ENCODE measurements at regions not wholly inside any gene's neighbourhood (a gene's known extent, or its start where the extent isn't known, plus 50 kb on each side); places are given as distances from the start of the nearest gene placed in this dataset.
"Not testable (repeated sequence)": the region's sequence is repeated elsewhere in the genome, so short reads cannot be mapped to it uniquely, and the experiment has no call there.

- H4K20me1 ChIP-seq (ENCODE audit: insufficient read depth, low read length); H3K27ac ChIP-seq (ENCODE audit: low read depth, low read length, poor library complexity, severe bottlenecking); H3K4me3 ChIP-seq (ENCODE audit: low read depth, low read length, poor library complexity, severe bottlenecking); H2AFZ ChIP-seq (ENCODE audit: low read length); H3K4me1 ChIP-seq (ENCODE audit: insufficient read depth, low read length, severe bottlenecking); H3K79me2 ChIP-seq (ENCODE audit: insufficient read depth, low read length); H3K27me3 ChIP-seq (ENCODE audit: insufficient read depth, low read length); H3K36me3 ChIP-seq (ENCODE audit: insufficient read depth, low read length); H3F3A ChIP-seq (ENCODE audit: insufficient read depth, low read length); H3K9me2 ChIP-seq (ENCODE audit: low read depth, low read length); H3K4me2 ChIP-seq (ENCODE audit: low read length); H3K9ac ChIP-seq (ENCODE audit: low read length); H3K9me3 ChIP-seq (ENCODE audit: low read length): not testable (repeated sequence)
Observed at GRCh38 chr1:146314449-146315246, 85.8 kb upstream of the NOTCH2NLA start.

GRCh38 chr1:146310579-146310978, 81.8 kb upstream of the NOTCH2NLA start:
- H3K27me3 ChIP-seq (ENCODE audit: insufficient read depth, low read length); H3K9me3 ChIP-seq (ENCODE audit: low read length); H3K9me2 ChIP-seq (ENCODE audit: low read depth, low read length); H4K20me1 ChIP-seq (ENCODE audit: insufficient read depth, low read length); H3K79me2 ChIP-seq (ENCODE audit: insufficient read depth, low read length); H3K36me3 ChIP-seq (ENCODE audit: insufficient read depth, low read length); H3K4me1 ChIP-seq (ENCODE audit: insufficient read depth, low read length, severe bottlenecking); H3K4me2 ChIP-seq (ENCODE audit: low read length); H3K27ac ChIP-seq (ENCODE audit: low read depth, low read length, poor library complexity, severe bottlenecking); H3K4me3 ChIP-seq (ENCODE audit: low read depth, low read length, poor library complexity, severe bottlenecking); H3F3A ChIP-seq (ENCODE audit: insufficient read depth, low read length); H2AFZ ChIP-seq (ENCODE audit: low read length); H3K9ac ChIP-seq (ENCODE audit: low read length): not testable (repeated sequence)

GRCh38 chr1:146309427-146309826, 80.6 kb upstream of the NOTCH2NLA start:
- H4K20me1 ChIP-seq (ENCODE audit: insufficient read depth, low read length); H3K36me3 ChIP-seq (ENCODE audit: insufficient read depth, low read length); H3K27me3 ChIP-seq (ENCODE audit: insufficient read depth, low read length); H3K4me2 ChIP-seq (ENCODE audit: low read length); H3K4me3 ChIP-seq (ENCODE audit: low read depth, low read length, poor library complexity, severe bottlenecking); H3K9me2 ChIP-seq (ENCODE audit: low read depth, low read length); H3K4me1 ChIP-seq (ENCODE audit: insufficient read depth, low read length, severe bottlenecking); H3K9me3 ChIP-seq (ENCODE audit: low read length); H3F3A ChIP-seq (ENCODE audit: insufficient read depth, low read length); H3K79me2 ChIP-seq (ENCODE audit: insufficient read depth, low read length); H3K9ac ChIP-seq (ENCODE audit: low read length); H2AFZ ChIP-seq (ENCODE audit: low read length); H3K27ac ChIP-seq (ENCODE audit: low read depth, low read length, poor library complexity, severe bottlenecking): not testable (repeated sequence)

- not testable (repeated sequence) for H3K79me2 ChIP-seq (ENCODE audit: insufficient read depth, low read length); H3K36me3 ChIP-seq (ENCODE audit: insufficient read depth, low read length); H3K27ac ChIP-seq (ENCODE audit: low read depth, low read length, poor library complexity, severe bottlenecking); H4K20me1 ChIP-seq (ENCODE audit: insufficient read depth, low read length); H3K9me3 ChIP-seq (ENCODE audit: low read length); H3K4me1 ChIP-seq (ENCODE audit: insufficient read depth, low read length, severe bottlenecking); H3F3A ChIP-seq (ENCODE audit: insufficient read depth, low read length); H3K27me3 ChIP-seq (ENCODE audit: insufficient read depth, low read length); H3K4me2 ChIP-seq (ENCODE audit: low read length); H3K9me2 ChIP-seq (ENCODE audit: low read depth, low read length); H2AFZ ChIP-seq (ENCODE audit: low read length); H3K4me3 ChIP-seq (ENCODE audit: low read depth, low read length, poor library complexity, severe bottlenecking); H3K9ac ChIP-seq (ENCODE audit: low read length)
Observed at GRCh38 chr1:146308892-146309291, 80.1 kb upstream of the NOTCH2NLA start.

- not testable (repeated sequence) for H3K9ac ChIP-seq (ENCODE audit: low read length); H3K36me3 ChIP-seq (ENCODE audit: insufficient read depth, low read length)
Observed at GRCh38 chr1:146308152-146308551, 79.3 kb upstream of the NOTCH2NLA start.

GRCh38 chr1:146307632-146308031, 78.8 kb upstream of the NOTCH2NLA start:
- not testable (repeated sequence) for H3K36me3 ChIP-seq (ENCODE audit: insufficient read depth, low read length); H2AFZ ChIP-seq (ENCODE audit: low read length); H3F3A ChIP-seq (ENCODE audit: insufficient read depth, low read length); H3K27me3 ChIP-seq (ENCODE audit: insufficient read depth, low read length); H3K9me2 ChIP-seq (ENCODE audit: low read depth, low read length); H3K9me3 ChIP-seq (ENCODE audit: low read length); H3K4me3 ChIP-seq (ENCODE audit: low read depth, low read length, poor library complexity, severe bottlenecking); H3K9ac ChIP-seq (ENCODE audit: low read length); H3K27ac ChIP-seq (ENCODE audit: low read depth, low read length, poor library complexity, severe bottlenecking); H3K4me2 ChIP-seq (ENCODE audit: low read length); H3K79me2 ChIP-seq (ENCODE audit: insufficient read depth, low read length); H4K20me1 ChIP-seq (ENCODE audit: insufficient read depth, low read length); H3K4me1 ChIP-seq (ENCODE audit: insufficient read depth, low read length, severe bottlenecking)

More at GRCh38 chr1:146308152-146308551, 79.3 kb upstream of the NOTCH2NLA start:
- not testable (repeated sequence) for H3K4me2 ChIP-seq (ENCODE audit: low read length); H3K27ac ChIP-seq (ENCODE audit: low read depth, low read length, poor library complexity, severe bottlenecking); H3K79me2 ChIP-seq (ENCODE audit: insufficient read depth, low read length); H3K27me3 ChIP-seq (ENCODE audit: insufficient read depth, low read length); H4K20me1 ChIP-seq (ENCODE audit: insufficient read depth, low read length); H3K9me2 ChIP-seq (ENCODE audit: low read depth, low read length); H3F3A ChIP-seq (ENCODE audit: insufficient read depth, low read length); H3K9me3 ChIP-seq (ENCODE audit: low read length); H2AFZ ChIP-seq (ENCODE audit: low read length); H3K4me1 ChIP-seq (ENCODE audit: insufficient read depth, low read length, severe bottlenecking); H3K4me3 ChIP-seq (ENCODE audit: low read depth, low read length, poor library complexity, severe bottlenecking)

- not testable (repeated sequence) for H3K36me3 ChIP-seq (ENCODE audit: insufficient read depth, low read length); H3K79me2 ChIP-seq (ENCODE audit: insufficient read depth, low read length); H3K27me3 ChIP-seq (ENCODE audit: insufficient read depth, low read length); H3K4me1 ChIP-seq (ENCODE audit: insufficient read depth, low read length, severe bottlenecking); H3K9me3 ChIP-seq (ENCODE audit: low read length); H3K4me2 ChIP-seq (ENCODE audit: low read length); H3F3A ChIP-seq (ENCODE audit: insufficient read depth, low read length); H3K9ac ChIP-seq (ENCODE audit: low read length); H3K4me3 ChIP-seq (ENCODE audit: low read depth, low read length, poor library complexity, severe bottlenecking); H4K20me1 ChIP-seq (ENCODE audit: insufficient read depth, low read length); H2AFZ ChIP-seq (ENCODE audit: low read length); H3K27ac ChIP-seq (ENCODE audit: low read depth, low read length, poor library complexity, severe bottlenecking); H3K9me2 ChIP-seq (ENCODE audit: low read depth, low read length)
Observed at GRCh38 chr1:146306651-146307050, 77.8 kb upstream of the NOTCH2NLA start.

GRCh38 chr1:146305442-146305841, 76.6 kb upstream of the NOTCH2NLA start:
- not testable (repeated sequence) for H3F3A ChIP-seq (ENCODE audit: insufficient read depth, low read length); H3K4me3 ChIP-seq (ENCODE audit: low read depth, low read length, poor library complexity, severe bottlenecking); H3K4me1 ChIP-seq (ENCODE audit: insufficient read depth, low read length, severe bottlenecking); H3K9ac ChIP-seq (ENCODE audit: low read length); H3K9me2 ChIP-seq (ENCODE audit: low read depth, low read length); H3K79me2 ChIP-seq (ENCODE audit: insufficient read depth, low read length); H3K36me3 ChIP-seq (ENCODE audit: insufficient read depth, low read length); H4K20me1 ChIP-seq (ENCODE audit: insufficient read depth, low read length); H3K4me2 ChIP-seq (ENCODE audit: low read length); H3K27ac ChIP-seq (ENCODE audit: low read depth, low read length, poor library complexity, severe bottlenecking); H3K27me3 ChIP-seq (ENCODE audit: insufficient read depth, low read length); H3K9me3 ChIP-seq (ENCODE audit: low read length); H2AFZ ChIP-seq (ENCODE audit: low read length)
